ENCODE measurements at regions not wholly inside any gene's neighbourhood (a gene's known extent, or its start where the extent isn't known, plus 50 kb on each side); places are given as distances from the start of the nearest gene placed in this dataset.
A peak's percentile ranks its signal among the peaks of the same experiment; 100 is the strongest.

- no peak for FAIRE-seq
These were observed 54.8 kb upstream of the BTRC start for GRCh38 chr10:101299211-101299610.

GRCh38 chr10:101301111-101301731 is 52.7 kb upstream of the BTRC start:
- FAIRE-seq, result peak; percentile 56

DNA sequence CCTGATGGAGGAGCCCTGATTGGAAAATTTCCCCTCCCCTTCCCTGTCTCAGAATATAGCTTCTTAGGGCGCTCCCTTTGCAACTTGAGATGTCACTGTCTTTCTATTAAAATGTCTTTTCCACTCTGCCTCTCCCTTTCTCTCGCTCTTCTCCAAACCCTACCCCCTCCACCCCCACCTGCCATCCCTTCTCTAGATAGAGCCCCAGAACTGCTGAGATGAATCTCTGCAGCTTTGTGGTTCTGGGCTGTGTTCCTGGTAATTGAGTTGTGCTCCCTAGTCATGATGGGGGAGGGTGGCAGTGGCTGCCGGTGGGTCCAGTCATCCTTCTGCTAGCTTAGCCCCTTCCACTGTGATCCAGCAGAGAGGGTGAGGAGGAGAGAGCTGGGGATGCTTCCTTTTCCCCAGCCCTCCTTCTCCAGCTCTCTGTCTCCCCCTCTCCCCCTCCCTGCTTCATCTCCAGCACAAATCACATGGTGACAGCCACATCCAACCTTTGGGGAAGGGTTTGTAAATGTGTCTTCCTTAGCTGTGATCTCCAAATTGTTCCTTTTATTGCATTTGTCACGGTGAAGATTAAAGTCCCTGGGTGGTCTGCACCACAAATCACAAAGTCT is 50.8 kb upstream of the BTRC start:
- no peak for FAIRE-seq
